SK-N-SH (cell line): ENCODE measurements at regions not wholly inside any gene's neighbourhood (a gene's known extent, or its start where the extent isn't known, plus 50 kb on each side); places are given as distances from the start of the nearest gene placed in this dataset.

Experiments
- ELF1 ChIP-seq: IDR thresholded peaks from 2 replicates; pipeline ENCODE4 v1.4.0; 2012
- FOXJ3 ChIP-seq: sonication (generic); formaldehyde crosslinking; IDR thresholded peaks from 2 replicates; pipeline ENCODE4 v1.5.1; 2020; ENCODE audit warnings: mild to moderate bottlenecking, missing genetic modification reagents
- FOXM1 ChIP-seq: IDR thresholded peaks from 2 replicates; pipeline ENCODE4 v1.4.0; 2012; ENCODE audit warnings: low read depth, mild to moderate bottlenecking
- GABPA ChIP-seq: IDR thresholded peaks from 2 replicates; pipeline ENCODE4 v1.4.0; 2012; ENCODE audit warnings: low read depth, mild to moderate bottlenecking
- MXI1 ChIP-seq: IDR thresholded peaks from 2 replicates; pipeline ENCODE4 v1.6.1; 2012; ENCODE audit warnings: mild to moderate bottlenecking, low read depth, low read length, improper control_type of control experiment
- NFIC ChIP-seq: IDR thresholded peaks from 2 replicates; pipeline ENCODE4 v1.4.0; 2012; ENCODE audit warnings: borderline replicate concordance
- POLR2AphosphoS5 ChIP-seq: IDR thresholded peaks from 2 replicates; pipeline ENCODE4 v1.6.1; 2012; ENCODE audit warnings: low read depth, low read length
- RXRA ChIP-seq: IDR thresholded peaks from 2 replicates; pipeline ENCODE4 v1.4.0; 2012; ENCODE audit warnings: low read depth, mild to moderate bottlenecking, borderline replicate concordance
- TF ChIP-seq, protein P1 (sequence below): fragments of 200-600 bp; sonication (generic); IDR thresholded peaks from 2 replicates; pipeline ENCODE4 v1.6.1; 2017; ENCODE audit warnings: antibody characterized with exemption, mild to moderate bottlenecking, moderate library complexity
- TF ChIP-seq, protein P2 (sequence below): IDR thresholded peaks from 2 replicates; pipeline ENCODE4 v1.6.1; 2012; ENCODE audit warnings: mild to moderate bottlenecking, low read depth, low read length, moderate library complexity

DNA sequence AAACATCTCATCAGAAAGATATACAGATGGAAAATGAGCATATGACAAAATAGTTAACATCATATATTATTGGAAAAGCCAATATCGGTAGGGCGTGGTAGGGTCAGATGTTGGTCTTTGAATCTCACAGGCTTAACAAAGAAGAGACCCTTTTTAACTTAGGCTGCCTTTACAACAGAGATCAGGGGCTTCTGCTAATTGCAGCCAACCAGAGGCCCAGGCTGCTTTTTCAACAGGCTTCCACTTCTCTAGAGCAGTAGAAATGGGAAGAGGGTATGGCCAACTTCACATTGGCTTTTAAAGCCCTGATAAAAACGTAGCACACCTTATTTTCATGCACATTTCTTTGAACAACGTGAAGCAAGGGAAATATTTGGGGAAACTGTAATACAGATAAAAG is 764.3 kb upstream of the CTNND2 start:
- no peak for TF ChIP-seq FOXM1
- TF ChIP-seq, protein P1, sequence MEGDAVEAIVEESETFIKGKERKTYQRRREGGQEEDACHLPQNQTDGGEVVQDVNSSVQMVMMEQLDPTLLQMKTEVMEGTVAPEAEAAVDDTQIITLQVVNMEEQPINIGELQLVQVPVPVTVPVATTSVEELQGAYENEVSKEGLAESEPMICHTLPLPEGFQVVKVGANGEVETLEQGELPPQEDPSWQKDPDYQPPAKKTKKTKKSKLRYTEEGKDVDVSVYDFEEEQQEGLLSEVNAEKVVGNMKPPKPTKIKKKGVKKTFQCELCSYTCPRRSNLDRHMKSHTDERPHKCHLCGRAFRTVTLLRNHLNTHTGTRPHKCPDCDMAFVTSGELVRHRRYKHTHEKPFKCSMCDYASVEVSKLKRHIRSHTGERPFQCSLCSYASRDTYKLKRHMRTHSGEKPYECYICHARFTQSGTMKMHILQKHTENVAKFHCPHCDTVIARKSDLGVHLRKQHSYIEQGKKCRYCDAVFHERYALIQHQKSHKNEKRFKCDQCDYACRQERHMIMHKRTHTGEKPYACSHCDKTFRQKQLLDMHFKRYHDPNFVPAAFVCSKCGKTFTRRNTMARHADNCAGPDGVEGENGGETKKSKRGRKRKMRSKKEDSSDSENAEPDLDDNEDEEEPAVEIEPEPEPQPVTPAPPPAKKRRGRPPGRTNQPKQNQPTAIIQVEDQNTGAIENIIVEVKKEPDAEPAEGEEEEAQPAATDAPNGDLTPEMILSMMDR = no peak
- TF ChIP-seq MXI1 = no peak
- TF ChIP-seq NFIC = no peak
- TF ChIP-seq FOXJ3 (CRISPR knock-in tag) = no peak
- no peak for TF ChIP-seq POLR2AphosphoS5
- no peak for TF ChIP-seq ELF1
- TF ChIP-seq, protein P2, sequence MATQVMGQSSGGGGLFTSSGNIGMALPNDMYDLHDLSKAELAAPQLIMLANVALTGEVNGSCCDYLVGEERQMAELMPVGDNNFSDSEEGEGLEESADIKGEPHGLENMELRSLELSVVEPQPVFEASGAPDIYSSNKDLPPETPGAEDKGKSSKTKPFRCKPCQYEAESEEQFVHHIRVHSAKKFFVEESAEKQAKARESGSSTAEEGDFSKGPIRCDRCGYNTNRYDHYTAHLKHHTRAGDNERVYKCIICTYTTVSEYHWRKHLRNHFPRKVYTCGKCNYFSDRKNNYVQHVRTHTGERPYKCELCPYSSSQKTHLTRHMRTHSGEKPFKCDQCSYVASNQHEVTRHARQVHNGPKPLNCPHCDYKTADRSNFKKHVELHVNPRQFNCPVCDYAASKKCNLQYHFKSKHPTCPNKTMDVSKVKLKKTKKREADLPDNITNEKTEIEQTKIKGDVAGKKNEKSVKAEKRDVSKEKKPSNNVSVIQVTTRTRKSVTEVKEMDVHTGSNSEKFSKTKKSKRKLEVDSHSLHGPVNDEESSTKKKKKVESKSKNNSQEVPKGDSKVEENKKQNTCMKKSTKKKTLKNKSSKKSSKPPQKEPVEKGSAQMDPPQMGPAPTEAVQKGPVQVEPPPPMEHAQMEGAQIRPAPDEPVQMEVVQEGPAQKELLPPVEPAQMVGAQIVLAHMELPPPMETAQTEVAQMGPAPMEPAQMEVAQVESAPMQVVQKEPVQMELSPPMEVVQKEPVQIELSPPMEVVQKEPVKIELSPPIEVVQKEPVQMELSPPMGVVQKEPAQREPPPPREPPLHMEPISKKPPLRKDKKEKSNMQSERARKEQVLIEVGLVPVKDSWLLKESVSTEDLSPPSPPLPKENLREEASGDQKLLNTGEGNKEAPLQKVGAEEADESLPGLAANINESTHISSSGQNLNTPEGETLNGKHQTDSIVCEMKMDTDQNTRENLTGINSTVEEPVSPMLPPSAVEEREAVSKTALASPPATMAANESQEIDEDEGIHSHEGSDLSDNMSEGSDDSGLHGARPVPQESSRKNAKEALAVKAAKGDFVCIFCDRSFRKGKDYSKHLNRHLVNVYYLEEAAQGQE = no peak
- TF ChIP-seq GABPA = no peak
- no peak for TF ChIP-seq RXRA
